Suprapubic skin (tissue), 4 donors: ENCODE measurements at regions not wholly inside any gene's neighbourhood (a gene's known extent, or its start where the extent isn't known, plus 50 kb on each side); places are given as distances from the start of the nearest gene placed in this dataset.

Experiments used
- CTCF ChIP-seq, 2 donors: fragments of 200-600 bp in 1 of 2; fragments of 450-650 bp in 1 of 2; sonication (generic) in 1 of 2; IDR thresholded peaks; one replicate each; pipeline ENCODE4 v1.5.1; 2016 to 2019; ENCODE audit warnings: antibody characterized with exemption in 2 of 2, mild to moderate bottlenecking in 1 of 2, moderate library complexity in 1 of 2
- EP300 ChIP-seq: sonication (generic); formaldehyde crosslinking; IDR thresholded peaks from one replicate; pipeline ENCODE4 v1.6.1; 2017; ENCODE audit warnings: antibody characterized with exemption
- POLR2A ChIP-seq, 2 donors: fragments of 450-650 bp; IDR thresholded peaks; one replicate each; pipeline ENCODE4 v1.6.1; 2017; ENCODE audit warnings: antibody characterized with exemption in 2 of 2, mild to moderate bottlenecking in 2 of 2, moderate library complexity in 2 of 2
- POLR2AphosphoS5 ChIP-seq, 3 donors: sonication (generic); formaldehyde crosslinking; IDR thresholded peaks; one replicate each; pipeline ENCODE4 v1.6.1; 2017; ENCODE audit warnings: antibody characterized with exemption in 3 of 3

- TF ChIP-seq CTCF (IDR thresholded peaks at IDR 0.05) (no peak), POLR2AphosphoS5 (IDR thresholded peaks at IDR 0.05) (no peak), POLR2A (IDR thresholded peaks at IDR 0.05) (no peak), EP300 (no peak)
Measured at GRCh38 chr6:9405369-9405768, 970.0 kb upstream of the SLC35B3 start.
